Posterior vena cava (tissue), 2 donors: ENCODE measurements at regions not wholly inside any gene's neighbourhood (a gene's known extent, or its start where the extent isn't known, plus 50 kb on each side); places are given as distances from the start of the nearest gene placed in this dataset.
"Not testable (repeated sequence)": the region's sequence is repeated elsewhere in the genome, so short reads cannot be mapped to it uniquely, and the experiment has no call there.

Source experiments
- DNase-seq: peaks from one replicate; pipeline ENCODE4 v3.0.0-alpha.2; 2020; ENCODE audit warnings: low spot score
- intact Hi-C, 2 donors: fragments of 100-400 bp; cut with DNase I; formaldehyde crosslinking; loops; one replicate each; pipeline versions ENCODE4 v1.14.1 to v1.14.2; 2022 to 2023
- donor health status: DM: yes; HTN: yes; CAD: no.
- donor health status: DM: yes; HTN: yes; CAD: no.

- intact Hi-C loops, result no loop called here
- DNase-seq, result no peak
Observed at GRCh38 chr9:115291841-115292240, 173.9 kb upstream of the TNC start.

DNA sequence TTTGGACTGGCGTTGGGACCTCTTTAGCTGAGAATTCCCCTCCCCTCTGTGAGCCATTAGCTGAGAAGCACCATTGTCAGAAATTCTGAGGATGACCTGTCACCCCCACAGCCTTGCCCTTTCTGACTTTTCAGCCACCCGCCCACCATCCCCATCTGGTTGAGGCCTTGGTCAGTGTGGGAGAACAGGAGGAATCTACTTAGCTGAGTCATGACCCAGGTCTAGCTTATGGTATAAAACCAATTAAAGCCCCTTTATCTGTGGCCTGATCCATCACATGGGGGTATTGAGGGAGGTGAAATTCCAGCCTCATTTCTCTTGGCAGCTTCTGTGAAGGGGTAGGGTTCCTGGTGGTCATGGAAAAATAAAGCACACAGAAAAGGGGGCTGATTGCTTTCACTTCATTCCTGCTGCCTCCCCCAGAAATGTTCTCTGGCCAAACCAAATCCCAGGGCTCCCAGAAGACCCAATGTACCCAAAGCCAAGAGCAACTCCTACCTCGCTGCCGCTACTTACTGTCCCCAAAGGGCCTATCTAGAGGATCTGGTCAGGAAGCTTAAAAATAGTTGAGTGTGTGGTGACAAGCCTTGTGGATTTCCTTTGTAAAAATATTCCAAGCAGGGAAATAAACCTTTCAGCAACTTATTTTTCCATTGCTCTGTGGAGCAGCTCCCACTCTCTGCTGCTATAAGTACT is 174.8 kb upstream of the TNC start:
- no peak for DNase-seq
- intact Hi-C loops, result no loop called here

DNA sequence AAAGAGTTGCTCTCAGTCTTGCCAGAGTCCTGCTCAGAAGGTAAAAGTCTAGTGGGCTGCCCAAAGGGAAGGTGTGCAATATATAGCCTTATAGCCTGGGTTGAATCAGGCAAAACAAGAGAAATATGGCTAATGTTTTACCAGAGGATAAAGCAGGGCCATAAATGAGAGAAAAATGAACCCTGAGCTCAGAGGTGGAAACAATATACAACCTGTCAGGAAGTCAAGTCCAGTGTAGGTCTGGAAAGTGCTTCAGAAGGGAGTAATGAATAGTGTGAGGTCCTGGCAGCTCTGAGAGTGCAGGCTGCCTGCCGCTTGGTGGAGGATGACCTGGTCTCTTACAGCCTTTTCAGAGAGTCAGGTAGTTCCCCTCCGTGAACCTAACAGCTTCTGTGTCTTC is 177.8 kb upstream of the TNC start:
- DNase-seq, result no peak
- intact Hi-C loops, result no loop called here

DNA sequence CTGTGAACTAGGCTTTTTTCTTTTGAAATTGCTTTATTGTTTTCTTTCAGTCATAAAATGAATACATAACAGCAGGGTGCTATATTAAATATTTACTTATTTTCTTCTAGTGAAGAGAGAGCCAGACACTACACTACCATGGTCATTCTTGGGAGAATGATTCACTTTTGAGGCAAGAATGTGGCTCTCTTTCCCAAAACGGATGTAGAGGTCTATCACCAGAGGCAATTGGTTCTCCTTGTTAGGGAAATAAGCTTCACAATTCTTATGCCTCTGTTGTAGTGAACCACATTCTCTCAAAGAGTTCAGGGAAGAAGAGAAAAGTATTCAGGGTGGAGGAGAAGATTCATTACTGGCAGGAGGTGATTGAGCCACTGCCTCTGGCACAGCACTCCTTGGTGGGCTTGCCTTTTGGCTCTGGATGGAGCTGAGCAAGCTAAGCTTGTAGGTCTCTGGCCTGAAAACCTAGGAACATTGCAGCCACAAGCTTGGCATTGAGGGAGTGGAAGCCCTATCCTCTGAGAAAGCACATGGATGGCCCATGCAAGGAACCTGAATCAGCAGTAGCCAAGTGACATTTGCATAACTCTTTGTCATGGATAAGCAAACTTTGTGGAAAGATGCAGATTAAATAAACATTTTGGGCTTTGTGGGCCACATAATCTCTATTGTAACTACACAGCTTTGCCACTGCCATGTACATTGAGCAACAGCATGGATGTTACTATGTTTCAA is 179.0 kb upstream of the TNC start:
- intact Hi-C loops, result no loop called here
- no peak for DNase-seq

- intact Hi-C loops, result no loop called here
- no peak for DNase-seq
Observed at GRCh38 chr9:115300116-115300515, 182.2 kb upstream of the TNC start.

- no peak for DNase-seq
- intact Hi-C loops, result no loop called here
Observed at GRCh38 chr9:115300874-115301273, 182.9 kb upstream of the TNC start.

GRCh38 chr9:115301581-115301980 is 183.6 kb upstream of the TNC start:
- DNase-seq, result no peak

DNA sequence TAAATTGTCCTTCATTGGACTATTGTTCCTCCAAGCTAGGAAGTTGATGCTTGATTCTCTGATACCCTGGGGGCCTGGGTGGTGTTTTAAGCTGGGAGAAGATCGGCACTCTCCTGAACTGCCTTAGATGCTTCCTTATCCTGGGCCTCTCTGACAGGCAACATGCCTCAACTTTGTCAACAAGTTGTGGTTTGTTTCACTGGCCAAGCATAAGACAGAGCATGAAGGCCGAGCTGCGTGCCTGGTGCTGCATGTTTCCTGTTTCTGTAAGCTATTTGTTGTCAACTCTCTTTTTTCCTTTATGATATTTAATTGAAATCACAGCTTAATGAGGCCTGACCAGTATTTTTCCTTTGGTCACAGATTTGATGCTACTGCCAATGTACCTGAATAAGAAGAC is 187.6 kb upstream of the TNC start:
- intact Hi-C loops, result no loop called here

More at GRCh38 chr9:115301581-115301980, 183.6 kb upstream of the TNC start:
- intact Hi-C loops, result no loop called here

DNA sequence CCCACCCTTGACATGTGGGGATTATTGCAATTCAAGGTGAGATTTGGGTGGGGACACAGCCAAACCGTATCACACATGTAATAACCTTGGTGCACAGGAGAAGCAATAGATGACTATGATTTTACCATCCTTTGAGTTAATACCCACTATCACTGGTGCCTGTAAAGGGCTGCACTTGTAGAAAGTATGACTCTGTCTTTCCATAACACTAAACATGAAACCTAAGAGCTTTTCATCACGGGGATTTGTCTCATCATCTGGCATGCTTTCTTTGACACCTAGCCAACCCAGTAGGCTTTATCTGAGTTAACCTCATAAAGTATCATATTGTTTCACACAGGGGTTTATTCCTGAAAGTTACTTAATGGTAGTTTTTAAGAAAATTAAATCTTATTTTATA is 188.9 kb upstream of the TNC start:
- no peak for DNase-seq

More for the DNA sequence above, 187.6 kb upstream of the TNC start:
- no peak for DNase-seq

DNA sequence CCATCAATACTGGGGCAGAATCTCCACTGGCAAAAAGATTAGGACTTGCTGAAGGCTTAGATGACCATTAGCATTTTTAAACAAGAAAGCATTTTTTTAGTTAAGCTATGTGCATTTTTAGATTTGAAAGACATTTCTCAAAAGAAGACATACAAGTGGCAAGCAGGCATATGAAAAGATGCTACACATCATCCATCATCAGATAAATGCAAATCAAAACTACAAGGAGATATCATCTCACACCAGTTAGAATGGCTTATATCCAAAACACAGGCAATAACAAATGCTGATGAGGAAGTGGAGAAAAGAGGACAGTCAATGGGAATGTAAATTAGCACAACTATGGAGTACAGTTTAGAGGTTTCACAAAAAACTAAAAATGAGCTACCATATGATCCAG is 195.6 kb upstream of the TNC start:
- DNase-seq, result no peak
- intact Hi-C loops, result loop anchor here in 1 of 2 donors (5.0 kb wide), 1 partner anchor 171 kb away; no protein-coding TSS in a partner anchor

More for the DNA sequence above, 188.9 kb upstream of the TNC start:
- intact Hi-C loops, result no loop called here

DNA sequence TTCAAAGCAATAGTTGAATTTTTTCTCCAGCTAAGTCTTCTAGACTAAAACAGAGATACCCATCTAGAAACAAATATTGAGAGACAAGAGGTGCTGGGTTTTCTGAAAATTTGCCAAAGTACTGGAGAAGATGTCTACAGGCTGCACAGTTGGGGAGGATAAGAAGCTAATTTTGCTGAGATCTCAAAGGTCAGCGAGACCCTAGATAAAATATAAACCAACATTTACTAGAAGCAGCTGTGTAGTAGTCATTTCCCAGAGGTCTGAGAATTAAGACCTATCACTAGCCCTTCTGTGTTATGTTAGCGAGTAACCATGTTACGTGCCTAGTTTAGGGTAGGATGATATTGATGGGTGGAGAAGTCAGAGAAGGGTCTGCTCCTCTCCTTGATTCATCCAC is 208.5 kb upstream of the TNC start:
- DNase-seq, result no peak
- intact Hi-C loops, result no loop called here

- no peak for DNase-seq
- intact Hi-C loops, result no loop called here
Observed at GRCh38 chr9:115327436-115328122, 209.6 kb upstream of the TNC start.

DNA sequence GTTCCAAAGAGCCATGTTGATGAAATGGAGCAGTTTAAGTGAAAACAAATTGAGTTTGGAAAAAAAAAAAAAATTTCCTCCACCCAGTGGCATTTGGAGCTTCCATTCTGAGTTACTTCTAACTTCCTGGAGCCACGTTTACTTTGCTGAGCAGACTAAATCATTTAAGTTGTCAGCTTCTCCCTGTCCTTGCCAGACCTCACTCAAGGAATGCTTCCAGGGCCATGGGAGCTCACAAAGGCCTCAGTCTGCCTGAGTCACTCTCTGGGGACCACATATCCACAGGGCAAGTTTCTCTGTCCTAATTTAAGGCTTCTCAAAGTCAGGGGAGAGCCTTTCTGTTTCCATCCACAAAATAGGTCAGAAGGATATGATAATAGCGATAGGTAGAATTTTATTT is 210.3 kb upstream of the TNC start:
- DNase-seq, result peak; percentile 79
- intact Hi-C loops, result no loop called here

GRCh38 chr9:115328677-115329076 is 210.7 kb upstream of the TNC start:
- intact Hi-C loops, result no loop called here
- DNase-seq, result no peak

GRCh38 chr9:115333277-115334070 is 215.5 kb upstream of the TNC start:
- DNase-seq, result no peak
- intact Hi-C loops, result no loop called here

GRCh38 chr9:115335439-115335838 is 217.5 kb upstream of the TNC start:
- intact Hi-C loops, result no loop called here
- DNase-seq, result no peak

- intact Hi-C loops, result no loop called here
- peak; percentile 75 for DNase-seq
Observed at GRCh38 chr9:115340314-115340713, 222.4 kb upstream of the TNC start.

DNA sequence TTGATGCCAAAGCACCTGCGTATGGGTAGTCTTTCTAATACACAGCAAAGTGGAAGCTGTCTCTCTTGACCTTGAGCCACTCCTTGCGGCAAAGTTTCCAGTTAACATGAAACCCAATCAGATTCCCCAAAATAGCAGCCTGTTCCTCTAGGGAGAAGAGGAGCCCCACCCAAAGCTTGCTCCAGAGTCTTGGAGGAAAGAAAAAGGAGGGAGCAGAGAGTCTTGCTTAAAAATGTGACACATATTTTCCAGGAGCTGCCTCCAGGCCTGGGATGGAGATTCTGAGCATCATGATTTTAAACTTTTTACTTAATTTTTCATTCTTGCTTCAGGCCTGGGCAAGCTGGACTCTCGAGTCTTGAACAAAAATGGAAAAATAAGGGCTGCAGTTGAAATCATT is 223.5 kb upstream of the TNC start:
- peak; percentile 76 for DNase-seq
- intact Hi-C loops, result no loop called here

GRCh38 chr9:115347776-115348175 is 229.8 kb upstream of the TNC start:
- intact Hi-C loops, result not testable (repeated sequence)

DNA sequence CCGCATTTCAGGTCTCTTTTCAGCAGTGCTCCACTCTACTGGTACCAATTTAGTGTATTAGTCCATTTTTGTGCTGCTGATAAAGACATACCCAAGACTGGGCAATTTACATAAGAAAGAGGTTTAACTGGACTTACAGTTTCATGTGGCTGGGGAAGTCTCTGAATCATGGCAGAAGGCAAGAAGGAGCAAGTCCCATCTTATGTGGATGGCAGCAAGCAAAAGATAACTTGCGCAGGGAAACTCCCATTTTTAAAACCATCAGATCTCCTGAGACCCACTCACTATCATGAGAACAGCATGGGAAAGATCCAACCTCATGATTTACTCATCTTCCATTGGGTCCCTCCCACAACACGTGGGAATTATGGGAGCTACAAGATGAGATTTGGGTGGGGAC is 231.0 kb upstream of the TNC start:
- intact Hi-C loops, DNase-seq: not testable (repeated sequence)

More at GRCh38 chr9:115347776-115348175, 229.8 kb upstream of the TNC start:
- DNase-seq, result not testable (repeated sequence)
